ENCODE measurements at regions not wholly inside any gene's neighbourhood (a gene's known extent, or its start where the extent isn't known, plus 50 kb on each side); places are given as distances from the start of the nearest gene placed in this dataset.

- H3K27ac ChIP-seq (ENCODE audit: low read length): no peak overlapping the region
- no peaks in the 10 kb centered on the region for H3K4me1 ChIP-seq (ENCODE audit: control insufficient read depth, insufficient read depth, low read length)
- no peaks in the 10 kb centered on the region for H3K36me3 ChIP-seq (ENCODE audit: control insufficient read depth, insufficient read depth, low read length)
- no CpG with 5 or more reads among the region's 1 CpG for WGBS (ENCODE audit: insufficient coverage, low lambda C conversion rate)
- H3K9me3 ChIP-seq (ENCODE audit: control insufficient read depth, low read depth, low read length): no peaks in the 10 kb centered on the region
- peaks cover 2% of the 10 kb centered on the region for H3K27me3 ChIP-seq (ENCODE audit: control insufficient read depth, insufficient read depth, low read length)
- no peak for DNase-seq
- no peak overlapping the region for H3K4me3 ChIP-seq (ENCODE audit: low read length)
Observed at GRCh38 chr12:98294051-98294805, 221.2 kb upstream of the TMPO start.

GRCh38 chr12:98295681-98296080 lies 219.7 kb upstream of the TMPO start:
- no peaks in the 10 kb centered on the region for H3K4me1 ChIP-seq (ENCODE audit: control insufficient read depth, insufficient read depth, low read length)
- H3K27me3 ChIP-seq (ENCODE audit: control insufficient read depth, insufficient read depth, low read length): no peaks in the 10 kb centered on the region
- H3K27ac ChIP-seq (ENCODE audit: low read length): no peak overlapping the region
- H3K36me3 ChIP-seq (ENCODE audit: control insufficient read depth, insufficient read depth, low read length): no peaks in the 10 kb centered on the region
- no peak overlapping the region for H3K4me3 ChIP-seq (ENCODE audit: low read length)
- no peaks in the 10 kb centered on the region for H3K9me3 ChIP-seq (ENCODE audit: control insufficient read depth, low read depth, low read length)
- DNase-seq: no peak
- 100% methylated on average over 1 of the region's 2 CpGs for WGBS (ENCODE audit: insufficient coverage, low lambda C conversion rate)

- Histone ChIP-seq H3K4me1 (ENCODE audit: control insufficient read depth, insufficient read depth, low read length) (no peaks in the 10 kb centered on the region), H3K9me3 (ENCODE audit: control insufficient read depth, low read depth, low read length) (no peaks in the 10 kb centered on the region), H3K27me3 (ENCODE audit: control insufficient read depth, insufficient read depth, low read length) (no peaks in the 10 kb centered on the region), H3K27ac (ENCODE audit: low read length) (no peak overlapping the region), H3K4me3 (ENCODE audit: low read length) (no peak overlapping the region), H3K36me3 (ENCODE audit: control insufficient read depth, insufficient read depth, low read length) (no peaks in the 10 kb centered on the region)
- DNase-seq: no peak
- no CpG with 5 or more reads among the region's 6 CpGs for WGBS (ENCODE audit: insufficient coverage, low lambda C conversion rate)
Observed at GRCh38 chr12:98296462-98297079, 218.8 kb upstream of the TMPO start.

GRCh38 chr12:98297538-98297937 lies 217.9 kb upstream of the TMPO start:
- Histone ChIP-seq H3K36me3 (ENCODE audit: control insufficient read depth, insufficient read depth, low read length) (no peaks in the 10 kb centered on the region), H3K27ac (ENCODE audit: low read length) (no peak overlapping the region), H3K4me1 (ENCODE audit: control insufficient read depth, insufficient read depth, low read length) (no peaks in the 10 kb centered on the region), H3K4me3 (ENCODE audit: low read length) (no peak overlapping the region), H3K9me3 (ENCODE audit: control insufficient read depth, low read depth, low read length) (no peaks in the 10 kb centered on the region), H3K27me3 (ENCODE audit: control insufficient read depth, insufficient read depth, low read length) (no peaks in the 10 kb centered on the region)
- no peak for DNase-seq
- no CpG with 5 or more reads among the region's 3 CpGs for WGBS (ENCODE audit: insufficient coverage, low lambda C conversion rate)

- H3K9me3 ChIP-seq (ENCODE audit: control insufficient read depth, low read depth, low read length): no peaks in the 10 kb centered on the region
- no peak overlapping the region for H3K4me3 ChIP-seq (ENCODE audit: low read length)
- WGBS (ENCODE audit: insufficient coverage, low lambda C conversion rate): no CpG with 5 or more reads among the region's 2 CpGs
- no peak overlapping the region for H3K27ac ChIP-seq (ENCODE audit: low read length)
- H3K4me1 ChIP-seq (ENCODE audit: control insufficient read depth, insufficient read depth, low read length): no peaks in the 10 kb centered on the region
- no peaks in the 10 kb centered on the region for H3K27me3 ChIP-seq (ENCODE audit: control insufficient read depth, insufficient read depth, low read length)
- no peak for DNase-seq
- no peaks in the 10 kb centered on the region for H3K36me3 ChIP-seq (ENCODE audit: control insufficient read depth, insufficient read depth, low read length)
Observed at GRCh38 chr12:98308141-98308540, 207.2 kb upstream of the TMPO start.

- no peak overlapping the region for H3K27ac ChIP-seq (ENCODE audit: low read length)
- 100% methylated on average over 3 of the region's 6 CpGs for WGBS (ENCODE audit: insufficient coverage, low lambda C conversion rate)
- H3K9me3 ChIP-seq (ENCODE audit: control insufficient read depth, low read depth, low read length): no peaks in the 10 kb centered on the region
- no peaks in the 10 kb centered on the region for H3K4me1 ChIP-seq (ENCODE audit: control insufficient read depth, insufficient read depth, low read length)
- no peak for DNase-seq
- H3K4me3 ChIP-seq (ENCODE audit: low read length): no peak overlapping the region
- no peaks in the 10 kb centered on the region for H3K36me3 ChIP-seq (ENCODE audit: control insufficient read depth, insufficient read depth, low read length)
- no peaks in the 10 kb centered on the region for H3K27me3 ChIP-seq (ENCODE audit: control insufficient read depth, insufficient read depth, low read length)
Observed at GRCh38 chr12:98317939-98318899, 197.2 kb upstream of the TMPO start.

- Histone ChIP-seq H3K36me3 (ENCODE audit: control insufficient read depth, insufficient read depth, low read length) (no peaks in the 10 kb centered on the region), H3K27ac (ENCODE audit: low read length) (no peak overlapping the region), H3K27me3 (ENCODE audit: control insufficient read depth, insufficient read depth, low read length) (no peaks in the 10 kb centered on the region), H3K4me3 (ENCODE audit: low read length) (no peak overlapping the region), H3K4me1 (ENCODE audit: control insufficient read depth, insufficient read depth, low read length) (no peaks in the 10 kb centered on the region), H3K9me3 (ENCODE audit: control insufficient read depth, low read depth, low read length) (no peaks in the 10 kb centered on the region)
- WGBS (ENCODE audit: insufficient coverage, low lambda C conversion rate): no CpG with 5 or more reads among the region's 1 CpG
- DNase-seq: no peak
Observed at GRCh38 chr12:98319716-98320425, 195.5 kb upstream of the TMPO start.

- H3K4me1 ChIP-seq (ENCODE audit: control insufficient read depth, insufficient read depth, low read length): no peaks in the 10 kb centered on the region
- H3K4me3 ChIP-seq (ENCODE audit: low read length): no peak overlapping the region
- H3K9me3 ChIP-seq (ENCODE audit: control insufficient read depth, low read depth, low read length): no peaks in the 10 kb centered on the region
- H3K27ac ChIP-seq (ENCODE audit: low read length): no peak overlapping the region
- DNase-seq: no peak
- no peaks in the 10 kb centered on the region for H3K36me3 ChIP-seq (ENCODE audit: control insufficient read depth, insufficient read depth, low read length)
- no peaks in the 10 kb centered on the region for H3K27me3 ChIP-seq (ENCODE audit: control insufficient read depth, insufficient read depth, low read length)
Observed at GRCh38 chr12:98325003-98325402, 190.4 kb upstream of the TMPO start.

- no peak for DNase-seq
- WGBS (ENCODE audit: insufficient coverage, low lambda C conversion rate): no CpG with 5 or more reads among the region's 2 CpGs
- H3K9me3 ChIP-seq (ENCODE audit: control insufficient read depth, low read depth, low read length): no peaks in the 10 kb centered on the region
- no peaks in the 10 kb centered on the region for H3K4me1 ChIP-seq (ENCODE audit: control insufficient read depth, insufficient read depth, low read length)
- no peak overlapping the region for H3K27ac ChIP-seq (ENCODE audit: low read length)
- H3K27me3 ChIP-seq (ENCODE audit: control insufficient read depth, insufficient read depth, low read length): no peaks in the 10 kb centered on the region
- no peaks in the 10 kb centered on the region for H3K36me3 ChIP-seq (ENCODE audit: control insufficient read depth, insufficient read depth, low read length)
- no peak overlapping the region for H3K4me3 ChIP-seq (ENCODE audit: low read length)
Observed at GRCh38 chr12:98328467-98328866, 186.9 kb upstream of the TMPO start.

GRCh38 chr12:98329589-98329988 lies 185.8 kb upstream of the TMPO start:
- Histone ChIP-seq H3K4me1 (ENCODE audit: control insufficient read depth, insufficient read depth, low read length) (no peaks in the 10 kb centered on the region), H3K27me3 (ENCODE audit: control insufficient read depth, insufficient read depth, low read length) (no peaks in the 10 kb centered on the region), H3K4me3 (ENCODE audit: low read length) (no peak overlapping the region), H3K9me3 (ENCODE audit: control insufficient read depth, low read depth, low read length) (no peaks in the 10 kb centered on the region), H3K36me3 (ENCODE audit: control insufficient read depth, insufficient read depth, low read length) (no peaks in the 10 kb centered on the region), H3K27ac (ENCODE audit: low read length) (no peak overlapping the region)
- no peak for DNase-seq
- WGBS (ENCODE audit: insufficient coverage, low lambda C conversion rate): 80% methylated on average over 1 of the region's 5 CpGs

Data from large intestine (tissue), 3 donors.